ENCODE measurements at regions not wholly inside any gene's neighbourhood (a gene's known extent, or its start where the extent isn't known, plus 50 kb on each side); places are given as distances from the start of the nearest gene placed in this dataset.
A peak's percentile ranks its signal among the peaks of the same experiment; 100 is the strongest.

GRCh38 chrX:51144828-51145442 is 187.7 kb upstream of the NUDT10 start:
- Histone ChIP-seq H3K27ac (no peak overlapping the region), H3K4me1 (ENCODE audit: insufficient read depth) (no peaks in the 10 kb centered on the region), H3K36me3 (no peaks in the 10 kb centered on the region), H3K27me3 (no peaks in the 10 kb centered on the region), H3K4me3 (no peak overlapping the region), H3K9me3 (no peaks in the 10 kb centered on the region)
- WGBS, 3 donors = 29 to 42% (median 41%) methylated on average over 3 of the region's 3 CpGs
- TF ChIP-seq, protein P1, sequence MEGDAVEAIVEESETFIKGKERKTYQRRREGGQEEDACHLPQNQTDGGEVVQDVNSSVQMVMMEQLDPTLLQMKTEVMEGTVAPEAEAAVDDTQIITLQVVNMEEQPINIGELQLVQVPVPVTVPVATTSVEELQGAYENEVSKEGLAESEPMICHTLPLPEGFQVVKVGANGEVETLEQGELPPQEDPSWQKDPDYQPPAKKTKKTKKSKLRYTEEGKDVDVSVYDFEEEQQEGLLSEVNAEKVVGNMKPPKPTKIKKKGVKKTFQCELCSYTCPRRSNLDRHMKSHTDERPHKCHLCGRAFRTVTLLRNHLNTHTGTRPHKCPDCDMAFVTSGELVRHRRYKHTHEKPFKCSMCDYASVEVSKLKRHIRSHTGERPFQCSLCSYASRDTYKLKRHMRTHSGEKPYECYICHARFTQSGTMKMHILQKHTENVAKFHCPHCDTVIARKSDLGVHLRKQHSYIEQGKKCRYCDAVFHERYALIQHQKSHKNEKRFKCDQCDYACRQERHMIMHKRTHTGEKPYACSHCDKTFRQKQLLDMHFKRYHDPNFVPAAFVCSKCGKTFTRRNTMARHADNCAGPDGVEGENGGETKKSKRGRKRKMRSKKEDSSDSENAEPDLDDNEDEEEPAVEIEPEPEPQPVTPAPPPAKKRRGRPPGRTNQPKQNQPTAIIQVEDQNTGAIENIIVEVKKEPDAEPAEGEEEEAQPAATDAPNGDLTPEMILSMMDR (IDR thresholded peaks at IDR 0.05) = no peak
- TF ChIP-seq POLR2A (IDR thresholded peaks at IDR 0.05) (no peak), EP300 (IDR thresholded peaks at IDR 0.05) (no peak)
- intact Hi-C loops (cut with DNase I) = loop anchor here in 1 of 4 donors (10.0 kb wide), 1 partner anchor 310 kb away; no protein-coding TSS in a partner anchor
- DNase-seq = no peak

- 9 to 23% (median 11%) methylated on average over 2 of the region's 2 CpGs for WGBS, 3 donors
- intact Hi-C loops (cut with DNase I) = loop anchor here in 1 of 4 donors (10.0 kb wide), 1 partner anchor 306 kb away; no protein-coding TSS in a partner anchor
- peak in 2 of 5 donors; percentile 21 to 41 for DNase-seq
Observed at GRCh38 chrX:51148848-51149247, 183.8 kb upstream of the NUDT10 start.

DNA sequence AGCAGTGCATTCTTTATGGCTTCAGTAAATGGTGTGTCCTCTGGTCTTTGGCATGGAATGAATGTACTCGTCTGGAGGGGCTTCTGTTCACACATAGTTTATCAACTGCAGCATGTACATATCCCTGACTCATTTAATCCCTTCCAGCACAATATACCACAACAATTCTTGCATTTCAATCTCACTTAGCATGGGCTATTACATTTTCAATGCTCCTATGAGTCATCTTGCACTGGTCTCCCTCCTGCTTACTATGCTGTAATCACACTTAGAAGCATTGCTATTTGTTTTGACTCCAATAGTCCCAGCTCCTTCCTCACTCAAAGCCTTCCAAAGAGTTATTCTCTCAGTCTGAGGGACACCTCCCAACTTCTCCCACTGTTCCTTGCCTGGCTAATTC is 180.9 kb upstream of the NUDT10 start:
- Histone ChIP-seq H3K9me3 (no peaks in the 10 kb centered on the region), H3K4me1 (ENCODE audit: insufficient read depth) (no peaks in the 10 kb centered on the region), H3K36me3 (no peaks in the 10 kb centered on the region), H3K27ac (no peak overlapping the region), H3K4me3 (no peak overlapping the region), H3K27me3 (no peaks in the 10 kb centered on the region)
- DNase-seq = no peak
- WGBS, 3 donors = 19 to 29% (median 24%) methylated on average over 1 of the region's 1 CpG
- intact Hi-C loops (cut with DNase I) = loop anchor here in 1 of 4 donors (10.0 kb wide), 1 partner anchor 303 kb away; no protein-coding TSS in a partner anchor
- TF ChIP-seq, protein P1 (IDR thresholded peaks at IDR 0.05) = no peak
- TF ChIP-seq EP300 (IDR thresholded peaks at IDR 0.05) = no peak
- TF ChIP-seq POLR2A (IDR thresholded peaks at IDR 0.05) = no peak

More at GRCh38 chrX:51148848-51149247, 183.8 kb upstream of the NUDT10 start:
- no peaks in the 10 kb centered on the region for H3K4me1 ChIP-seq (ENCODE audit: insufficient read depth)
- no peaks in the 10 kb centered on the region for H3K36me3 ChIP-seq
- no peak overlapping the region for H3K27ac ChIP-seq
- H3K4me3 ChIP-seq = no peak overlapping the region
- no peaks in the 10 kb centered on the region for H3K27me3 ChIP-seq
- H3K9me3 ChIP-seq = no peaks in the 10 kb centered on the region
- TF ChIP-seq POLR2A (IDR thresholded peaks at IDR 0.05) (no peak), EP300 (IDR thresholded peaks at IDR 0.05) (no peak)
- TF ChIP-seq, protein P1 (IDR thresholded peaks at IDR 0.05) = no peak

DNA sequence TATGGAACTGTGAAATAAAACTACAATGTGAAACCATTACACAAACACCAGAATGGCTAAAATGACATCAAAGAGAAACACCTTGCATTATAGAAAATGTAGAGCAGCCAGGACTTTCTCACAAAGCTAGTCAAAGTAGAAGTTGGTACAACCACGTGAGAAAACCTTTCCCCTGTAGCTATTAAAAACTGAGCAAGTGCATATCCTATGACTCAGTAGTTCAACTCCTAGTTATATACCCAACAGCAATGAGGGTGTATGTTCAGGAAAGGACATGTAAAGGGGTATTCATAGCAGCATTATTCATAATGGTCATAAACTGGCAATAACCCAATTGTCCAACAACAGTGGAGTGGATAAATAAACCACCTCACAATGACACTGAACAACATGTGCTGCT is 177.5 kb upstream of the NUDT10 start:
- WGBS, 3 donors = 55 to 67% (median 63%) methylated on average over 1 of the region's 1 CpG
- no peak overlapping the region for H3K27ac ChIP-seq
- H3K4me1 ChIP-seq (ENCODE audit: insufficient read depth) = no peaks in the 10 kb centered on the region
- intact Hi-C loops (cut with DNase I) = loop anchor here in 1 of 4 donors (10.0 kb wide), 1 partner anchor 300 kb away; no protein-coding TSS in a partner anchor
- TF ChIP-seq, protein P1 (IDR thresholded peaks at IDR 0.05) = no peak
- TF ChIP-seq POLR2A (IDR thresholded peaks at IDR 0.05) = no peak
- no peak for TF ChIP-seq EP300 (IDR thresholded peaks at IDR 0.05)
- no peak overlapping the region for H3K4me3 ChIP-seq
- no peak for DNase-seq
- H3K9me3 ChIP-seq = no peaks in the 10 kb centered on the region
- no peaks in the 10 kb centered on the region for H3K27me3 ChIP-seq
- no peaks in the 10 kb centered on the region for H3K36me3 ChIP-seq
